Liver (tissue), 3 donors: ENCODE measurements at regions not wholly inside any gene's neighbourhood (a gene's known extent, or its start where the extent isn't known, plus 50 kb on each side); places are given as distances from the start of the nearest gene placed in this dataset.

ENCODE experiments used
- ATF3 ChIP-seq: IDR thresholded peaks from 2 replicates; pipeline ENCODE4 v1.6.1; 2016; ENCODE audit warnings: antibody characterized with exemption
- CTCF ChIP-seq: fragments of 150-350 bp; IDR thresholded peaks from 2 replicates; pipeline ENCODE4 v1.5.1; 2017; ENCODE audit warnings: improper control_type of control experiment, low read depth, low read length; ENCODE audit not compliant: missing input control
- FOXA1 ChIP-seq: IDR thresholded peaks from 2 replicates; pipeline ENCODE4 v1.6.1; 2016; ENCODE audit warnings: antibody characterized with exemption
- HNF4G ChIP-seq: IDR thresholded peaks from 2 replicates; pipeline ENCODE4 v1.6.1; 2016; ENCODE audit warnings: antibody characterized with exemption
- MAX ChIP-seq: IDR thresholded peaks from 2 replicates; pipeline ENCODE4 v1.6.1; 2016; ENCODE audit warnings: antibody characterized with exemption
- RAD21 ChIP-seq, 2 donors: IDR thresholded peaks; 2 replicates each; pipeline ENCODE4 v1.6.1; 2016; ENCODE audit warnings: antibody characterized with exemption in 2 of 2, mild to moderate bottlenecking in 2 of 2
- REST ChIP-seq: IDR thresholded peaks from 2 replicates; pipeline ENCODE4 v1.6.1; 2016; ENCODE audit warnings: antibody characterized with exemption, mild to moderate bottlenecking
- RXRA ChIP-seq, 2 donors: IDR thresholded peaks; 2 replicates each; pipeline ENCODE4 v1.6.1; 2017 to 2018; ENCODE audit warnings: antibody characterized with exemption in 2 of 2, mild to moderate bottlenecking in 1 of 2
- SP1 ChIP-seq: IDR thresholded peaks from 2 replicates; pipeline ENCODE4 v1.6.1; 2018; ENCODE audit warnings: antibody characterized with exemption, mild to moderate bottlenecking
- YY1 ChIP-seq: IDR thresholded peaks from 2 replicates; pipeline ENCODE4 v1.6.1; 2016; ENCODE audit warnings: antibody characterized with exemption, mild to moderate bottlenecking
- donor health status: healthy.
- donor health status: healthy.

GRCh38 chr5:72619677-72620076 is 112.5 kb upstream of the ZNF366 start:
- TF ChIP-seq CTCF (no peak), FOXA1 (no peak), REST (no peak), RAD21 (IDR thresholded peaks at IDR 0.05) (no peak), MAX (no peak), SP1 (no peak), RXRA (IDR thresholded peaks at IDR 0.05) (no peak), YY1 (no peak), ATF3 (no peak), HNF4G (no peak)
